Parathyroid adenoma (tissue), 2 donors: ENCODE measurements at regions not wholly inside any gene's neighbourhood (a gene's known extent, or its start where the extent isn't known, plus 50 kb on each side); places are given as distances from the start of the nearest gene placed in this dataset.
"Not testable (repeated sequence)": the region's sequence is repeated elsewhere in the genome, so short reads cannot be mapped to it uniquely, and the experiment has no call there.

Experiments used
- H2AFZ ChIP-seq: fragments of 300-600 bp; sonication (generic); one replicate; pipeline ENCODE4 v1.7.0; 2017; ENCODE audit warnings: antibody characterized with exemption, mild to moderate bottlenecking
- H3K27ac ChIP-seq: fragments of 300-600 bp; sonication (generic); one replicate; pipeline ENCODE4 v1.7.0; 2017
- H3K27me3 ChIP-seq: fragments of 300-600 bp; sonication (generic); one replicate; pipeline ENCODE4 v1.7.0; 2017; ENCODE audit warnings: low read length; ENCODE audit not compliant: control insufficient read depth, insufficient read depth
- H3K36me3 ChIP-seq: fragments of 300-600 bp; sonication (generic); one replicate; pipeline ENCODE4 v1.7.0; 2017; ENCODE audit warnings: low read length; ENCODE audit not compliant: control insufficient read depth, insufficient read depth
- H3K4me1 ChIP-seq: fragments of 300-600 bp; sonication (generic); one replicate; pipeline ENCODE4 v1.7.0; 2017; ENCODE audit warnings: control low read depth
- H3K4me2 ChIP-seq: fragments of 300-600 bp; sonication (generic); one replicate; pipeline ENCODE4 v1.7.0; 2017; ENCODE audit warnings: low read length
- H3K4me3 ChIP-seq: fragments of 300-600 bp; sonication (generic); one replicate; pipeline ENCODE4 v1.7.0; 2017; ENCODE audit warnings: low read depth, low read length
- H3K79me2 ChIP-seq: fragments of 300-600 bp; sonication (generic); one replicate; pipeline ENCODE4 v1.7.0; 2017; ENCODE audit warnings: control low read depth
- H3K9ac ChIP-seq: fragments of 300-600 bp; sonication (generic); one replicate; pipeline ENCODE4 v1.7.0; 2017; ENCODE audit warnings: mild to moderate bottlenecking
- H3K9me3 ChIP-seq: fragments of 300-600 bp; sonication (generic); one replicate; pipeline ENCODE4 v1.7.0; 2017; ENCODE audit warnings: low read length; ENCODE audit not compliant: control insufficient read depth
- CTCF ChIP-seq: fragments of 300-600 bp; sonication (generic); IDR thresholded peaks from one replicate; pipeline ENCODE4 v1.7.0; 2017; ENCODE audit warnings: antibody characterized with exemption, mild to moderate bottlenecking
- donor health status: primary hyperparathyroidism.

- H3K9ac ChIP-seq: no peak overlapping the region
- no peaks in the 10 kb centered on the region for H3K36me3 ChIP-seq
- TF ChIP-seq CTCF: no peak
- no peaks in the 10 kb centered on the region for H3K27me3 ChIP-seq
- H3K4me3 ChIP-seq: no peak overlapping the region
- H3K4me2 ChIP-seq: no peak overlapping the region
- H3K79me2 ChIP-seq: no peaks in the 10 kb centered on the region
- H2AFZ ChIP-seq: no peak overlapping the region
- H3K27ac ChIP-seq: no peak overlapping the region
- no peaks in the 10 kb centered on the region for H3K9me3 ChIP-seq
- H3K4me1 ChIP-seq: no peaks in the 10 kb centered on the region
Measured at GRCh38 chr3:171915275-171915674, 72.1 kb downstream of the TMEM212 start.

DNA sequence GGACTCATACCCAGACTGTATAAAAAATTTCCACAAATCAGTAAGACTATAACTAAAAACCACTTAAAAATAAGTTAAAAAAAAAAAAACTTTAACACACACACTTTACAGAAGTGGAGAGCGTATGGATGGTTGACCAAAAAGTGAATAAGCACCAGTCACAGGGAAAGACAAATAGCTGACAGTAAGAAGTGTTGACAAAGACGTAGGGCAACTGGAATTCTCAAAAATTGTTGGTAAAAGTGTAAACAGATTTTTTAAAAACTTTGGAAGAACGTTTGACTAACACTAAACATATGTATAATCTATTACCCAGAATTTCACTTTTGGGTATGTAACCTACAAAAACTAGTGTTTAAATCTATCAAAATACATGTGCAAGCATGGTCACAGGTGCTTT lies 73.7 kb downstream of the TMEM212 start:
- Histone ChIP-seq H2AFZ (no peak overlapping the region), H3K4me3 (no peak overlapping the region), H3K27me3 (no peaks in the 10 kb centered on the region), H3K4me1 (no peaks in the 10 kb centered on the region), H3K4me2 (no peak overlapping the region), H3K27ac (no peak overlapping the region), H3K36me3 (no peaks in the 10 kb centered on the region), H3K9ac (no peak overlapping the region), H3K9me3 (no peaks in the 10 kb centered on the region), H3K79me2 (no peaks in the 10 kb centered on the region)
- TF ChIP-seq CTCF: no peak

- H3K27me3 ChIP-seq, H3K36me3 ChIP-seq, H3K9ac ChIP-seq, H3K4me3 ChIP-seq, H2AFZ ChIP-seq, H3K9me3 ChIP-seq, H3K27ac ChIP-seq, H3K79me2 ChIP-seq, H3K4me1 ChIP-seq, H3K4me2 ChIP-seq: not testable (repeated sequence)
Measured at GRCh38 chr3:171922629-171923028, 79.5 kb downstream of the TMEM212 start.

DNA sequence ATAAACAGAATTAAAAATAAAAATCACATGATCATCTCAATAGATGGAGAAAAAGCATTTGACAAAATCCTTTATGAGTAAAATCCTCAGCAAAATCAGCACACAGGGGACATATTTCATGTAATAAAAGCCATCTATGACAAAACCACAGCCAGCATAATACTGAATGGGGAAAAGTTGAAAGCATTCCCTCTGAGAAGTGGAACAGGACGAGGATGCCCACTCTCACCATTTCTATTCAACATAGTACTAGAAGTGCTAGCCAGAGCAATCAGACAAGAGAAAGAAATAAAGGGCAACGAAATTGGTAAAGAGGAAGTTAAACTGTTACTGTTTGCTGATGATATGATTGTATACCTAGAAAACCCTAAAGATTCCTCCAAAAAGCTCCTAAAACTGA lies 80.5 kb downstream of the TMEM212 start:
- H3K4me2 ChIP-seq, H3K27me3 ChIP-seq, H3K9ac ChIP-seq, H3K36me3 ChIP-seq, H3K27ac ChIP-seq, H3K79me2 ChIP-seq, H3K4me3 ChIP-seq, H3K9me3 ChIP-seq, H3K4me1 ChIP-seq, H2AFZ ChIP-seq: not testable (repeated sequence)

- H3K79me2 ChIP-seq, H3K4me1 ChIP-seq, H3K4me2 ChIP-seq, H3K4me3 ChIP-seq, H3K27me3 ChIP-seq, H3K9me3 ChIP-seq, H2AFZ ChIP-seq, H3K9ac ChIP-seq, H3K27ac ChIP-seq, H3K36me3 ChIP-seq: not testable (repeated sequence)
Measured at GRCh38 chr3:171924864-171925263, 81.7 kb downstream of the TMEM212 start.

- H2AFZ ChIP-seq: no peak overlapping the region
- no peak overlapping the region for H3K4me2 ChIP-seq
- H3K27ac ChIP-seq: no peak overlapping the region
- H3K9me3 ChIP-seq: no peaks in the 10 kb centered on the region
- peaks cover 4% of the 10 kb centered on the region for H3K4me1 ChIP-seq
- no peak for TF ChIP-seq CTCF
- H3K36me3 ChIP-seq: no peaks in the 10 kb centered on the region
- H3K4me3 ChIP-seq: no peak overlapping the region
- H3K9ac ChIP-seq: no peak overlapping the region
- no peaks in the 10 kb centered on the region for H3K79me2 ChIP-seq
- no peaks in the 10 kb centered on the region for H3K27me3 ChIP-seq
Measured at GRCh38 chr3:171932153-171932611, 89.0 kb downstream of the TMEM212 start.
